ENCODE measurements at regions not wholly inside any gene's neighbourhood (a gene's known extent, or its start where the extent isn't known, plus 50 kb on each side); places are given as distances from the start of the nearest gene placed in this dataset.

DNA sequence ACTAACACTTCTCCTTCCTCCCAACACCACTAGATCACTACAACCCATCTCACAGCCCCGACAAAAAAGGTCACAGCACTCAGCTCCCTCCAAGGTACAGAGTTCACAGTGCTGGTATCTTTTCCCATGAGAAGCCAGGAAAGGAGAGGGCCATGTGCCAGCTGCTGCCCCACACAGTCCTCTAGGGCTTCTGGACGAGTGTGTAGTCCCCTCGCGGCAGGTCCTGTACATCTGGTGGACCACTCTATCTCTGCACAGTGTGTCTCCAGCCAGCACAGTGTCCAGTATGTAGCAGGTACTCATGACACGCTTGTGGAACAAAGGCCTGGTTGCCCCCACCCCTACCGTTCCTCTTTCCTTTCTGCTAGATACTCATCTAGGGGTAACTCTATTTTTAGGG lies 134.4 kb upstream of the FOXN3 start:
- no peak for TF ChIP-seq BCL3 (IDR thresholded peaks at IDR 0.05; ENCODE audit: borderline replicate concordance, insufficient read depth, low read depth, low read length, poor library complexity, severe bottlenecking)
- TF ChIP-seq, protein P1, sequence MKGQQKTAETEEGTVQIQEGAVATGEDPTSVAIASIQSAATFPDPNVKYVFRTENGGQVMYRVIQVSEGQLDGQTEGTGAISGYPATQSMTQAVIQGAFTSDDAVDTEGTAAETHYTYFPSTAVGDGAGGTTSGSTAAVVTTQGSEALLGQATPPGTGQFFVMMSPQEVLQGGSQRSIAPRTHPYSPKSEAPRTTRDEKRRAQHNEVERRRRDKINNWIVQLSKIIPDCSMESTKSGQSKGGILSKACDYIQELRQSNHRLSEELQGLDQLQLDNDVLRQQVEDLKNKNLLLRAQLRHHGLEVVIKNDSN (IDR thresholded peaks at IDR 0.05; ENCODE audit: borderline replicate concordance, extremely low read length, insufficient read depth, low read depth, low read length): no peak
- TF ChIP-seq TBL1XR1 (IDR thresholded peaks at IDR 0.05; ENCODE audit: low read depth, low read length): no peak
- TF ChIP-seq, protein P2, sequence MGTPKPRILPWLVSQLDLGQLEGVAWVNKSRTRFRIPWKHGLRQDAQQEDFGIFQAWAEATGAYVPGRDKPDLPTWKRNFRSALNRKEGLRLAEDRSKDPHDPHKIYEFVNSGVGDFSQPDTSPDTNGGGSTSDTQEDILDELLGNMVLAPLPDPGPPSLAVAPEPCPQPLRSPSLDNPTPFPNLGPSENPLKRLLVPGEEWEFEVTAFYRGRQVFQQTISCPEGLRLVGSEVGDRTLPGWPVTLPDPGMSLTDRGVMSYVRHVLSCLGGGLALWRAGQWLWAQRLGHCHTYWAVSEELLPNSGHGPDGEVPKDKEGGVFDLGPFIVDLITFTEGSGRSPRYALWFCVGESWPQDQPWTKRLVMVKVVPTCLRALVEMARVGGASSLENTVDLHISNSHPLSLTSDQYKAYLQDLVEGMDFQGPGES (IDR thresholded peaks at IDR 0.05): no peak
- no peak for TF ChIP-seq EGR1 (IDR thresholded peaks at IDR 0.05; ENCODE audit: borderline replicate concordance in 1 of 2, low read depth in 2 of 2, low read length in 2 of 2)
- no peak for TF ChIP-seq ETV6 (conservative IDR thresholded peaks at IDR 0.05 in 1 of 2, IDR thresholded peaks at IDR 0.05 in 1 of 2; ENCODE audit: borderline replicate concordance in 1 of 2, low read depth in 1 of 2)
- ATAC-seq (no peak), FAIRE-seq (no peak), DNase-seq (ENCODE audit: low read depth, low spot score) (no peak)
- intact Hi-C loops (cut with micrococcal nuclease; ENCODE audit: unreplicated experiment): no loop called here
- ChIA-PET RAD21 (ENCODE audit: unreplicated experiment) (no interaction called here), CTCF (no interaction called here), POLR2A (no interaction called here), SMC1A (ENCODE audit: uncharacterized antibody, unreplicated experiment) (interaction anchor here (0.5 kb wide), 1 partner anchor 376 kb away, joined by 3 read pairs; no protein-coding TSS in a partner anchor)
- no peaks in the 10 kb centered on the region for H3K27me3 ChIP-seq (replicated peaks in 1 of 2; ENCODE audit: control insufficient read depth in 2 of 2, insufficient read depth in 2 of 2, low read length in 1 of 2)
- H3K36me3 ChIP-seq (ENCODE audit: control insufficient read depth in 2 of 2, insufficient read depth in 2 of 2, low read length in 1 of 2): no peaks in the 10 kb centered on the region
- H3K4me3 ChIP-seq: no peak overlapping the region
- H2AFZ ChIP-seq (ENCODE audit: control insufficient read depth, low read depth, low read length): no peak overlapping the region
- 76% methylated on average over 6 of the region's 6 CpGs for WGBS (ENCODE audit: insufficient coverage, insufficient replicate concordance, low lambda C conversion rate, missing lambda C conversion rate)
- no peaks in the 10 kb centered on the region for H3K4me1 ChIP-seq (ENCODE audit: control insufficient read depth, insufficient read depth, low read length)
- in situ Hi-C loops (cut with MboI): no loop called here
- no peak overlapping the region for H3K9ac ChIP-seq (ENCODE audit: control insufficient read depth, insufficient read depth, low read length)
- no TSS peak for BruUV-seq (replicated peaks)
- no peaks in the 10 kb centered on the region for H4K20me1 ChIP-seq (ENCODE audit: control insufficient read depth, insufficient read depth)
- no peaks in the 10 kb centered on the region for H3K79me2 ChIP-seq (ENCODE audit: control insufficient read depth, insufficient read depth, low read length)
- H3K27ac ChIP-seq (ENCODE audit: control insufficient read depth, insufficient read depth): no peak overlapping the region
- no peaks in the 10 kb centered on the region for H3K9me3 ChIP-seq (replicated peaks; ENCODE audit: control insufficient read depth, insufficient read depth, low read length)
- no peak overlapping the region for H3K4me2 ChIP-seq (ENCODE audit: control insufficient read depth, insufficient read depth)

Data from GM12878 (cell line).